ENCODE measurements at regions not wholly inside any gene's neighbourhood (a gene's known extent, or its start where the extent isn't known, plus 50 kb on each side); places are given as distances from the start of the nearest gene placed in this dataset.

- no peak for DNase-seq
These were observed 108.9 kb upstream of the STXBP5 start for GRCh38 chr6:147095316-147095715.

- DNase-seq = no peak
These were observed 104.2 kb upstream of the STXBP5 start for GRCh38 chr6:147099974-147100373.

GRCh38 chr6:147103007-147103406 is 101.2 kb upstream of the STXBP5 start:
- no peak for DNase-seq

DNA sequence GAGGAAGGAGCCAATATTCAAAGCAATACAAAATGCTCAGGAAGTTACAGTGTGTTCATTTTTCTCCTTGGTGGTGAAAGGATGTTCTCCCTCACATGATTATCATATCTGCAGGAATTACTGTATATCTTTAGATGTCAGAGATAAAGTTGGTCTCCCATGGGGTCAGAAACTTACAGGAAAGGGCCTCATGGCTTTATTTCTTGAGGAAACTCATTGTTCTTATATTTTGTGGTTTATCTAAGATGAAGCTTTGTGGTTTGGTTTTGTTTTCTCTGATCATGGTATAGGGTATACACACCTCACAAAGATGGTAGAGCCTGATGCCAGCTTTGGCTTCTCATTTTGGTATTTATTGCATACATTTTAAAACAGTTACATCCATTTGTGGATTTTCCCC is 100.5 kb upstream of the STXBP5 start:
- peak in 1 of 6 experiments; percentile 29 for DNase-seq

DNA sequence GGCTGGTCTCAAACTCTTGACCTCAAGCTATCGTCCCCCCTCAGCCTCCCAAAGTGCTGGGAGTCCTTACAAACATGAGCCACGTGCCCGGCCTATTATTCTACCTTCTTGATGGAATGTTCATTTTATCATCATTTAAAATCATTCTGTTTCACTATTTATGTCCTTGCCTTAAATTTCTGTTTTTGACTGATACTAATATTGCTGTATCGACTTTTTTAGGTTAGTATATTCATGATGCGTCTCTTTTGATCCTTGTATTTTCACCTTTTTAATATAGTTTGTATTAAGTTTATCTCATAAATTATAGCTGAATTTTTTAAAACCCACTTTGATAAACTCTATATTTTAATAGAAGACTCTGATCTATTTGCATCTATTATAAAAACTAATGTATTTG is 98.4 kb upstream of the STXBP5 start:
- no peak for DNase-seq

- no peak for DNase-seq
These were observed 97.3 kb upstream of the STXBP5 start for GRCh38 chr6:147106759-147107401.

- no peak for DNase-seq
These were observed 95.8 kb upstream of the STXBP5 start for GRCh38 chr6:147108259-147108910.

DNA sequence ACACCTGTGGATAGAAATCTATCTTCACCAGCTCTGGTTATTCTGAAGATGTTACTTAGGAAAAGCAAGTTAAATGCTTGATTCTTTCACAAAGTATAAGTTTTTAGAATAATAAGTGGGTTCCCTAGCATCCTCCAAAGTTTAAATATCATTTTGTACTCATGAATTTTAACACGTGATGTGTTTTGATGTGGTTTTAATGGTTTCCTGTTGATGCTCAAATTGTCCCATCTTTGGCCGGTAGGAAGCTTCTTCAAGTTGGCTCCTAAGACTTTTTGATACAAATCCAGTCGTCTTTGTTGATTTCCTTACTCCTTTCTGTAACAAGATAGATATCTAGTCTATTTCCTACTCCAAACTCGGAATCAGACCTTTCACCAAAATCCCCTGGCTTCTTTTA is 94.5 kb upstream of the STXBP5 start:
- peak in 3 of 6 experiments; percentile 63 to 75 (median 71) for DNase-seq

- no peak for DNase-seq
These were observed 88.2 kb upstream of the STXBP5 start for GRCh38 chr6:147116056-147116455.

GRCh38 chr6:147117011-147117410 is 87.2 kb upstream of the STXBP5 start:
- DNase-seq = no peak

DNA sequence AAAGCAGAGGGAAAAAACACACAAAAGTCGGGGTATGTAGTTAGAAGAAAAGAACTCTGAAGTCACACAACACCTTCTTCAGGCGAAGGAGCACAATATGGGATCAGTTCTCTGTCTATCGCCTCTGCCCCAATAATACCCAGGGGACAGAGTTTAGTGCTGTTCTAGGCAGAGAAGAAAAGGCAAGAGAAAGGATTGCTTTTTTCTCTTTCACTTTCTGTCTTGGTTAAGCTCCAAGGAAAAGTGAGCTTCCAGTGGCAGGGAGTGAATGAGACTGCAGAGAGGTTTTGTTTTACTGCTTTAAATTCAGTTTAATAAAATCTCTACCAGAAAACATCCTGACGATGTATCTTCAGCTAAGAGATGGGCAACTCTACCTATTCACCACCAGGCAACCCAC is 86.6 kb upstream of the STXBP5 start:
- no peak for DNase-seq

- no peak for DNase-seq
These were observed 84.9 kb upstream of the STXBP5 start for GRCh38 chr6:147119310-147119709.

DNA sequence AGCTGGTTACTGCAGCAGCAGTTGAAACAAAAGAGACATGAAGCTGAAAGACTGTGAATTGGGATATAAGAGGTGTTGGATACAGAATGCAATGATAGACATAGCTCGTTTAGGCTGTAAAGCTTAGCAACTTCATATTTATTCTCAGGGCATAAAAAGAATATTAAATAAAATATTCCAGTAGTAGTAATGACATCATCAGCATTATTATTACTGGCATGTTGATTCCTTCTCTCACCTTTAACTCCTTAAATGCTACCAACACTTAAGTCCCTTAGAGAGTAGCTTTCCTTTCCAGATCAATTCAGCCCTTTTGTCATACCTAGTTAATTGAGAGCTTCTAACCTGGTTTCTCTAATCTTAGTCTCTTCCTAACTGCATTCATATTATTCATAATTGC is 81.4 kb upstream of the STXBP5 start:
- DNase-seq = no peak

DNA sequence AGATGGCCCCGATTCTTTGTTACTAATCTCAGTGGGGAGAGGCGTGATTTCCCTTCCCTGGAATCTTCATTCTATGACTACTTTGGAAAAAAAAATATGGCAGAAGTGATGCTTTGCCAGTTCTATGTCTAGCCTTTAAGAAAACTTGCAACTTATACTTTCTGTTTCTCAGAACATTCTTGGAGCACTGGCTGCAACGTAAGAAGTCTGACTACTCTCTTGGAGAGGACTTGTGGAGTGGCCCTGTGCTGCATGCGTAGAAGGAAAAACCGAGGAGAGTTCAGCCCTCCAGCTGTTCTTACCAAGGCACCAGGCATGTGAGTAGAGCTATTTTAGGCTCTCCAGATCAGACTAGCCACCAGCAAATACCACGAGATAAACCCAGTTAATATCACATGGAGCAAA is 77.6 kb upstream of the STXBP5 start:
- DNase-seq = no peak

DNA sequence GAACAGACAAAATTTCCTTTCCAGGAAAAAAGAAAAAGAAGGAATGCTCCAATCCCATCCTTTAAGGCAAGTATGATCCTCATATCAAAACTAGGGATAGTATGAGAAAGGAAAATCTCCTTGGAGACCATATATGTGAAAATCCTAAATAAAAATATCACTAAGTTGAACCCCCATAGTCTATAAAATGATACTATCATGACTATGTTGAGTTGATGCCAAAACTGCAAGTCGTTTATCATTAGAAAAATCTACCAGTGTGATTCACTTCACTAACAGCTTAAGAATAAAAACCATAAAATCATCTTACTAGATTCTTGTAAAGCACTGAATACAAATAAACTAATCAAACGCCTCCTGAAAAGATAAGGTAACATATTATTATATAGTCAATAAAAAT is 76.6 kb upstream of the STXBP5 start:
- DNase-seq = no peak

- DNase-seq = no peak
These were observed 76.2 kb upstream of the STXBP5 start for GRCh38 chr6:147128056-147128455.

GRCh38 chr6:147131532-147132128 is 72.6 kb upstream of the STXBP5 start:
- no peak for DNase-seq

GRCh38 chr6:147132889-147133288 is 71.3 kb upstream of the STXBP5 start:
- no peak for DNase-seq

DNA sequence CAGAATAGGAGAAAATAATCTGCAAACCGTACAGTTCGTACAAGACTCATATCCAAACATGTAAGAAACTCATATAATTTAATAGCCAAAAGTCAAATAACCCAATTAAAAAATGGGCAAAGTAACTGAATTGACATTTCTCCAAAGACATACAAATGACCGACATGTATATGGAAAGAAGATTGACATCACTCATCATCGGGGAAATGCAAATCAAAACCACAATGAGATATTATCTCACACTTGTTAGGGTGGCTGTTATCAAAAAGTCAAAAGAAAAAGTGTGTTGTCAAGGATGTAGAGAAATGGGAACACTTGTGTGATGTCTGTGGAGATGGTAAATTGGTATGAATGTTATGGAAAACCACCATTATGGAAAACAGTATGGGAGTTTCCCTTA is 70.5 kb upstream of the STXBP5 start:
- no peak for DNase-seq

DNA sequence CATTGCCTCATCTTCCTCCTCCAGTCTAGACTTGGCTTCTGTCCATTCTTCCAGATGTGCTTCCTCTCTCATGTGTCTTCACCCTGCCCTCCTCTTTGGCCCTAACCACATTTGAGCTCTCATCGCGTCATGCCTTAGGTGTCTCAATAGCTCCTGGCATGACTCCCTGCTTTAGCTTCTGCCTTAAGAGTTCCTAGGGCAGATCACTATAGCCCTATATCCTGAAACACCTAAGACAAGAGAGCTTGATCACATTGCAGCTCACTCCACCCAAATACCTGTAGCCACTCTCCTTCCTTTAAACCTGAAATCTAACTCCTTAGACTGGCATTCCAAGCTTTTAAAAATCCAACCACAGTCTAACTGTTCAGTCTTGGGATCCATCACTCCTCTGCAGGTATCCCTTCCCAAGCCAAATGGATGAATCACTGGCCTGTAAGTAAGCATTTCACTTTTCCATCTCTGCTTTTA is 69.0 kb upstream of the STXBP5 start:
- no peak for DNase-seq

DNA sequence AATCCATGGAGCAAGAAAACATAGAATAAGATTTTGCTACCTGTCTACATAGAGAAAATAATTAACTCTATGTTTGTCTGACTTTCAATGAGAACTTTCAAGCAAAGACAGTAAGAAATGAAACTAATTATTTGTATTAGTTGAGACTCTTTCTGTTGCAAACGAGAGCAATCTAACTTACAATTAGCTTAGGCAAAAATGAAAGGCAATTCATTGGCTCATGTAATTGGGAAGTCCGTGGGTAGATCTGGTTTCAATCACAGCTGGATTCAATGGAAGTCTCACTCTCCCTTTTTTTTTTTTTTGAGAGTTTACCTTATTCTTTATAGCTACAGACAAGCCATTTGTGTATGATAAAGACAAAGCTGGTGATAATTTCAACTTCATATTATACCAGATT is 68.2 kb upstream of the STXBP5 start:
- no peak for DNase-seq

DNA sequence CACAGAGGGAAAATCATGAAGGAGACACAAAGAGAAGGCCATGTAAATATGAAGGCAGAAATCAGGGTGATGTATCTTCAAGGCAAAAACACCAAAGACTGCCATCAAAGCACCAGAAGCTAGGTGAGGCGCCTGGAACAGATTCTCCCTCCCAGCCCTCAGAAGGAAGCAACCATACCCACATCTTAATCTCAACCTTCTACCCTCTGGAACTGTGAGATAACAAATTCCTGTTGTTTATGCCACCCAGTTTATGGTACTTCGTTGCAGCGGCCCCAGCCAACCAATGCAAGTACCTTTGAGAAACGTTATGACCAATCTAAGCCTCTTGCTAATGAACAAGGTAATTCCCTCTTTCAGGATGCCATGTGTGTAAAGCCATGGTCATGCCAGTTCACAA is 66.2 kb upstream of the STXBP5 start:
- DNase-seq = no peak

DNA sequence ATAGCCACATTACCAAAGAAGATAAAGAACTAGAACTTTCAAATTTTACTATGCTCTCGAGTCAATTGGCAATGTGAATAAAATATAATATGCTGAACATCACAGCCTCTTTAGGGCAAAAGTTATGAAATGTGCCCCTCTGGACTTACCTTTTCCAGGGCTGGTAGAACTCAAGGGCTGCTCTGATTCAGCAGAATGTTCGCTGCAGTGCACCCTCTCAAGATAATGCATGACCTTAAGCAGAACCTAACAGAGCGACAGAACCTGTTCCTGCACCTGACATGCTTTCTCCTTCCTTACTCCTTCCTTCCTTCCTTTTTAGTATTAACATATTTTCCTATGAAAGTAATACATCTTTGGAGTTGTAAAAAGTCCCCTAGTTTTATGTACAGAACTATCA is 65.4 kb upstream of the STXBP5 start:
- no peak for DNase-seq

GRCh38 chr6:147141711-147142308 is 62.4 kb upstream of the STXBP5 start:
- DNase-seq = no peak
